ENCODE measurements at regions not wholly inside any gene's neighbourhood (a gene's known extent, or its start where the extent isn't known, plus 50 kb on each side); places are given as distances from the start of the nearest gene placed in this dataset.

DNA sequence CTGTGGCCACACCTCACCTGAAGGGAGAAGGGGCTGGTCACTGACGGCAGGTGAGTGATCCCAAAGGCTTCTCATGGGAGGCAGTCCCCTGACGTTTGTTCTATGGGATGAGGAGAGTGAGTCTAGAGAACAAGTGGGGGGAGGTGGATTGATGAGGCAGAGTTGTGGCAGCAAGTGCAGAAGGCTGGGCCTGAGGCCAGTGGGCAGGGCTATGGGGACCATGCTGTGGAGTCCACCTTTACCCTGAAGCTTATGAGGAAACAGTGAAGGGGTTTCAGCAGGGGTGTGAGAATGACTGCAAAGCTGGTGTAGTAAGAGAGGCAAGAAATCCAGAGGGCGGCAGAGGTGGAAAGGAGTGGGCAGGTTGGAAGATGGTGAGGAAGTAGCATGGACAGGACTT is 96.9 kb upstream of the PFN2 start:
- Histone ChIP-seq H3K4me3 (replicated peaks in 1 of 4; ENCODE audit: control extremely low read depth in 1 of 4, insufficient read depth in 1 of 4, low read depth in 3 of 4, low read length in 4 of 4) (no peak overlapping the region), H3K9me3 (ENCODE audit: control insufficient read depth, insufficient read depth, low read depth, low read length) (no peaks in the 10 kb centered on the region), H3K36me3 (ENCODE audit: control insufficient read depth, insufficient read depth, low read length) (no peaks in the 10 kb centered on the region), H3K79me2 (ENCODE audit: control insufficient read depth, insufficient read depth, low read length) (no peaks in the 10 kb centered on the region), H3K9ac (ENCODE audit: insufficient read depth, low read length) (no peak overlapping the region), H3K4me2 (ENCODE audit: extremely low read depth, insufficient read depth, low read length) (no peak overlapping the region), H2AFZ (ENCODE audit: low read length) (no peak overlapping the region), H3K27ac (ENCODE audit: insufficient read depth, low read length) (no peak overlapping the region), H4K20me1 (ENCODE audit: control insufficient read depth, extremely low read depth, insufficient read depth, low read length) (no peaks in the 10 kb centered on the region), H3K4me1 (ENCODE audit: control insufficient read depth, extremely low read depth, insufficient read depth, low read length) (peaks cover 2% of the 10 kb centered on the region), H3K27me3 (ENCODE audit: control insufficient read depth, insufficient read depth, low read length) (no peaks in the 10 kb centered on the region)
- DNase-seq (ENCODE audit: low read depth in 2 of 2), result no peak
- TF ChIP-seq, protein P1, sequence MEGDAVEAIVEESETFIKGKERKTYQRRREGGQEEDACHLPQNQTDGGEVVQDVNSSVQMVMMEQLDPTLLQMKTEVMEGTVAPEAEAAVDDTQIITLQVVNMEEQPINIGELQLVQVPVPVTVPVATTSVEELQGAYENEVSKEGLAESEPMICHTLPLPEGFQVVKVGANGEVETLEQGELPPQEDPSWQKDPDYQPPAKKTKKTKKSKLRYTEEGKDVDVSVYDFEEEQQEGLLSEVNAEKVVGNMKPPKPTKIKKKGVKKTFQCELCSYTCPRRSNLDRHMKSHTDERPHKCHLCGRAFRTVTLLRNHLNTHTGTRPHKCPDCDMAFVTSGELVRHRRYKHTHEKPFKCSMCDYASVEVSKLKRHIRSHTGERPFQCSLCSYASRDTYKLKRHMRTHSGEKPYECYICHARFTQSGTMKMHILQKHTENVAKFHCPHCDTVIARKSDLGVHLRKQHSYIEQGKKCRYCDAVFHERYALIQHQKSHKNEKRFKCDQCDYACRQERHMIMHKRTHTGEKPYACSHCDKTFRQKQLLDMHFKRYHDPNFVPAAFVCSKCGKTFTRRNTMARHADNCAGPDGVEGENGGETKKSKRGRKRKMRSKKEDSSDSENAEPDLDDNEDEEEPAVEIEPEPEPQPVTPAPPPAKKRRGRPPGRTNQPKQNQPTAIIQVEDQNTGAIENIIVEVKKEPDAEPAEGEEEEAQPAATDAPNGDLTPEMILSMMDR (conservative IDR thresholded peaks at IDR 0.05 in 1 of 2, IDR thresholded peaks at IDR 0.05 in 1 of 2; ENCODE audit: low read depth in 1 of 2, low read length in 2 of 2), result no peak
- TF ChIP-seq EZH2 (IDR thresholded peaks at IDR 0.05; ENCODE audit: low read length, missing control alignments), result no peak

DNA sequence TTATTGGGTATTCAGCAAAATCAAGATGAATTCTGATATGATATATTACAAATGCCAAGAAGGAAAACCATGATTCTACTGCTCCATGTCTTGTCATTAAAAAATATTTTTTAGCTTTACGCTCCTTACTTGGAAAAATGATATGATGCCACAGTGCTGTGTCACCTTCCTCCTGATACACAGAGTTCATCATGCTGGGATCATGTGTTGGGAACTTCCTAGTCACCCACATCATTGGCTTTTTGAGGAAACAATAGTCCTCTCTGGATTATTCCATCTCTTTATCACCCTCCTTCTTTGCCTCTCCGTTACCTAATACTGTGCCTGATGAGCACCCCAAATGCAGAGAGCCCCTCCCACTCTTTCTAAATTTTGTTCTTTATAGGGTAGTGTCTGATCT is 94.3 kb upstream of the PFN2 start:
- no peak overlapping the region for H3K4me2 ChIP-seq (ENCODE audit: extremely low read depth, insufficient read depth, low read length)
- H3K4me3 ChIP-seq (replicated peaks in 1 of 4; ENCODE audit: control extremely low read depth in 1 of 4, insufficient read depth in 1 of 4, low read depth in 3 of 4, low read length in 4 of 4), result no peak overlapping the region
- H3K27ac ChIP-seq (ENCODE audit: insufficient read depth, low read length), result no peak overlapping the region
- TF ChIP-seq, protein P1 (conservative IDR thresholded peaks at IDR 0.05 in 1 of 2, IDR thresholded peaks at IDR 0.05 in 1 of 2; ENCODE audit: low read depth in 1 of 2, low read length in 2 of 2), result no peak
- no peak for TF ChIP-seq EZH2 (IDR thresholded peaks at IDR 0.05; ENCODE audit: low read length, missing control alignments)
- H3K27me3 ChIP-seq (ENCODE audit: control insufficient read depth, insufficient read depth, low read length), result no peaks in the 10 kb centered on the region
- no peak overlapping the region for H3K9ac ChIP-seq (ENCODE audit: insufficient read depth, low read length)
- no peaks in the 10 kb centered on the region for H4K20me1 ChIP-seq (ENCODE audit: control insufficient read depth, extremely low read depth, insufficient read depth, low read length)
- peaks cover 2% of the 10 kb centered on the region for H3K4me1 ChIP-seq (ENCODE audit: control insufficient read depth, extremely low read depth, insufficient read depth, low read length)
- no peak overlapping the region for H2AFZ ChIP-seq (ENCODE audit: low read length)
- no peaks in the 10 kb centered on the region for H3K9me3 ChIP-seq (ENCODE audit: control insufficient read depth, insufficient read depth, low read depth, low read length)
- H3K36me3 ChIP-seq (ENCODE audit: control insufficient read depth, insufficient read depth, low read length), result no peaks in the 10 kb centered on the region
- no peaks in the 10 kb centered on the region for H3K79me2 ChIP-seq (ENCODE audit: control insufficient read depth, insufficient read depth, low read length)
- no peak for DNase-seq (ENCODE audit: low read depth in 2 of 2)

DNA sequence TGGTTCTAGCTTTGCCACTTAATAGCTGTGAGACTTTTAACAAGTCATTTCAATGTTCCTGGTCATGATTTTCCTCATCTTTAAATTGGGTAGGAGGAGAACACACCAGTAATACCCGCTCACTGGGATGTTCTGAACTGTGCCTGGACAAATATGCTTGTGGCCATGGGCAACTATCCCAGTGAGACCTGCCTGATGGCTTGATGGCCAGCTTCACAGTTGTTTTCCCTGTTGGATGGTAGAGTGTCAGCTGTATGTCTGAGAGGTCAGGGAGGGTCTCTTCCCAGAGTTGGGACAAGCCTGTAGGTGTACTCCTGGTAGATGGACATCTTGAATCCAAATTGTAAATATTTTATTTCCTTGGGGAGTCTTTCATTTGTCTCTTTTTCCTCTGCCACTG is 92.5 kb upstream of the PFN2 start:
- Histone ChIP-seq H2AFZ (ENCODE audit: low read length) (no peak overlapping the region), H3K9ac (ENCODE audit: insufficient read depth, low read length) (no peak overlapping the region), H3K9me3 (ENCODE audit: control insufficient read depth, insufficient read depth, low read depth, low read length) (no peaks in the 10 kb centered on the region), H3K27ac (ENCODE audit: insufficient read depth, low read length) (no peak overlapping the region), H3K36me3 (ENCODE audit: control insufficient read depth, insufficient read depth, low read length) (no peaks in the 10 kb centered on the region), H3K4me1 (ENCODE audit: control insufficient read depth, extremely low read depth, insufficient read depth, low read length) (peaks cover 2% of the 10 kb centered on the region), H3K79me2 (ENCODE audit: control insufficient read depth, insufficient read depth, low read length) (no peaks in the 10 kb centered on the region), H3K27me3 (ENCODE audit: control insufficient read depth, insufficient read depth, low read length) (no peaks in the 10 kb centered on the region), H3K4me2 (ENCODE audit: extremely low read depth, insufficient read depth, low read length) (no peak overlapping the region), H3K4me3 (replicated peaks in 1 of 4; ENCODE audit: control extremely low read depth in 1 of 4, insufficient read depth in 1 of 4, low read depth in 3 of 4, low read length in 4 of 4) (no peak overlapping the region), H4K20me1 (ENCODE audit: control insufficient read depth, extremely low read depth, insufficient read depth, low read length) (no peaks in the 10 kb centered on the region)
- no peak for DNase-seq (ENCODE audit: low read depth in 2 of 2)
- TF ChIP-seq, protein P1 (conservative IDR thresholded peaks at IDR 0.05 in 1 of 2, IDR thresholded peaks at IDR 0.05 in 1 of 2; ENCODE audit: low read depth in 1 of 2, low read length in 2 of 2), result no peak
- no peak for TF ChIP-seq EZH2 (IDR thresholded peaks at IDR 0.05; ENCODE audit: low read length, missing control alignments)

Data from fibroblast of lung (primary cell).